Omental fat pad (tissue), 3 donors: ENCODE measurements at regions not wholly inside any gene's neighbourhood (a gene's known extent, or its start where the extent isn't known, plus 50 kb on each side); places are given as distances from the start of the nearest gene placed in this dataset.
A peak's percentile ranks its signal among the peaks of the same experiment; 100 is the strongest.

Experiments
- ATAC-seq: fragments of 150-250 bp; one replicate; pipeline ENCODE4 v1.9.1; 2016; ENCODE audit warnings: mild to moderate bottlenecking, moderate library complexity; ENCODE audit not compliant: low FRiP score
- DNase-seq: peaks from one replicate; pipeline ENCODE4 v3.0.0-alpha.2; 2019; ENCODE audit warnings: low spot score
- TF ChIP-seq, protein P1 (sequence below), 3 donors: fragments of 450-650 bp; IDR thresholded peaks; one replicate each; pipeline ENCODE4 v1.5.1; 2016 to 2017; ENCODE audit warnings: antibody characterized with exemption in 3 of 3, mild to moderate bottlenecking in 3 of 3, moderate library complexity in 2 of 3

DNA sequence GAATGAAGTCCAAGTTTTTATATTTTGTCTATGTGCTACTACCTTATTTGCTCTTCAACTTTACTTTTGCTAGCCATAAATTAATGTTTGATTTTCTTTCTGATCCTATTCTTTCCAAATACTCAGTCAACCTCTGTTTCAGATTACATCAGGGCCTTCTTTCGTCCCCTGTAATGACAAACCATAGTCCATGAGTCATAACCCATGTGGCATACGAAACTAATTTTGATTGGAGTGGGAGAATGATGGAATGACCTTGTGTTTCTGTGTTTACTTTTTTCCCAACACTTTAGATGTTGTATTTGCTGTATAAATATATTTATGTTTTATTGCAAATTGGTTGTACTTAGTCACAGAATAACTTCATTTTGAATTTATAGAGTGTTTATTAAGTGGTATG, 1043.1 kb downstream of the DTWD2 start:
- TF ChIP-seq, protein P1, sequence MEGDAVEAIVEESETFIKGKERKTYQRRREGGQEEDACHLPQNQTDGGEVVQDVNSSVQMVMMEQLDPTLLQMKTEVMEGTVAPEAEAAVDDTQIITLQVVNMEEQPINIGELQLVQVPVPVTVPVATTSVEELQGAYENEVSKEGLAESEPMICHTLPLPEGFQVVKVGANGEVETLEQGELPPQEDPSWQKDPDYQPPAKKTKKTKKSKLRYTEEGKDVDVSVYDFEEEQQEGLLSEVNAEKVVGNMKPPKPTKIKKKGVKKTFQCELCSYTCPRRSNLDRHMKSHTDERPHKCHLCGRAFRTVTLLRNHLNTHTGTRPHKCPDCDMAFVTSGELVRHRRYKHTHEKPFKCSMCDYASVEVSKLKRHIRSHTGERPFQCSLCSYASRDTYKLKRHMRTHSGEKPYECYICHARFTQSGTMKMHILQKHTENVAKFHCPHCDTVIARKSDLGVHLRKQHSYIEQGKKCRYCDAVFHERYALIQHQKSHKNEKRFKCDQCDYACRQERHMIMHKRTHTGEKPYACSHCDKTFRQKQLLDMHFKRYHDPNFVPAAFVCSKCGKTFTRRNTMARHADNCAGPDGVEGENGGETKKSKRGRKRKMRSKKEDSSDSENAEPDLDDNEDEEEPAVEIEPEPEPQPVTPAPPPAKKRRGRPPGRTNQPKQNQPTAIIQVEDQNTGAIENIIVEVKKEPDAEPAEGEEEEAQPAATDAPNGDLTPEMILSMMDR (IDR thresholded peaks at IDR 0.05) = no peak
- DNase-seq (no peak), ATAC-seq (no peak)

DNA sequence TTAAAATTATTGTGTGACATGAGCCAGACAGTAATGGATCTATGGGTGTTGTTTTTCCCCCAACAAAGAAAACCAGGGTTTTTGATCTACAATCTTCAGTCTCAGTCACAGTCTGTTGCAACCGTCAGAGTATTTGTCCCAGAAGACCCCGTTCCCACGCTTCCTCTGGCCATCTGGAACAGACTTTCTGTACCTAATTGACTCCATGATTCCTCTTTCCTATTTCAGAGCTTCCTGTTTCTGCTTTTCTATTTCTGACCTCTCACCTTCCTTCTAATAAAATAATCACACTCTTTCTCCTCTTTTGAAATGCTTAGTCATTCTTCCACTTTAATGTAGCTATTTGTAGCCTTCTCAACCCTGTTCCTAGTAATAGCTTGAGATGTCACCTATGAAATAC, 1044.8 kb downstream of the DTWD2 start:
- no peak for ATAC-seq
- TF ChIP-seq, protein P1 (IDR thresholded peaks at IDR 0.05) = no peak
- DNase-seq = no peak

DNA sequence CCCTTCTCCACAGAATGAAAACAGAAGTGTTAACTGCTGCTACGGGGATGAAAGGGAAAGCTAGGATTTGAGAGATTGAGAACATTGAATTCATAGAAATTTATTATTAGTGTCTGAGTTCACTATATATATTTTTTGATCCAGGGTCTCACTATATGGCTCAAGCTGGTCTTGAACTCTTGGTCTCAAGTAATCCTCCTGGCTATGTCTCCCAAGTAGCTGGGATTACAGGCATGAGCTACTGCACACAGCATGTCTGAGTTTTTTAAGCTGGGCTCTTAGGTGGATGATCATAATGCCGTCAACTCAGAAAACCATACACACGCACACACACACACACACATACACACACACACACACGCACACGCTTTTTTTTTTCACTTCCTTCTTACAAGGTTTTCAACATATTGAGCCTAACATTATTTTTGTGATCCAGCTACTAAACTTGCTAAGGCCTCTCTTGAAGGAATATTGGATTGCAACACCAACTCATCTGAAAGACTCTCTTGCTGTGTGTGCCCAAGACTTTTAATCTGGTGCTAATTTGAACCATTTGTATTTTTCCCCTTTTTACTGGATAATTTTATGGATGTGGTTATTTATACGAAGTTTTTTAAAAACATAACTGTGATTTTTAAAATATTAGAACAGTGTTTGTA, 1045.4 kb downstream of the DTWD2 start:
- no peak for ATAC-seq
- TF ChIP-seq, protein P1 (IDR thresholded peaks at IDR 0.05) = no peak
- DNase-seq = no peak

DNA sequence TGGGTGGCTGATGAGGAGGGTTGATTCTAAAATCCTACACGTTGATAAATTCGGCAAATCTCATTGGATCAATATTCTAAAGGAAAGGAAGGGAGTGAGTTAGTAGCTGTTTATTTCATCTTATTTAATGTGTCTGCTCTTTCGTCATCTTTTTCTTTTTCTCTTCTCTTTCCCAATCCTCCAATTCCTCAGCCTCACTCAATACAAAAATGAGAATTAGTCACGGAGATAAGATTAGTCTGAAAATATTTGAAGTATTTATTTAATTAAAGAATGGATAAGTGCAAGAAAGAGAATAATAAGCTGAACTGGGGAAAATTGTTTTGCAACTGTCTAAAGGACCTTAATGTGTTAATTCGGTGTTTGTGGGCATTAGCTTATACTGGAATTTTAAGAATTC, 1095.1 kb downstream of the DTWD2 start:
- TF ChIP-seq, protein P1 (IDR thresholded peaks at IDR 0.05) = no peak
- peak; percentile 59 for ATAC-seq
- DNase-seq = no peak

DNA sequence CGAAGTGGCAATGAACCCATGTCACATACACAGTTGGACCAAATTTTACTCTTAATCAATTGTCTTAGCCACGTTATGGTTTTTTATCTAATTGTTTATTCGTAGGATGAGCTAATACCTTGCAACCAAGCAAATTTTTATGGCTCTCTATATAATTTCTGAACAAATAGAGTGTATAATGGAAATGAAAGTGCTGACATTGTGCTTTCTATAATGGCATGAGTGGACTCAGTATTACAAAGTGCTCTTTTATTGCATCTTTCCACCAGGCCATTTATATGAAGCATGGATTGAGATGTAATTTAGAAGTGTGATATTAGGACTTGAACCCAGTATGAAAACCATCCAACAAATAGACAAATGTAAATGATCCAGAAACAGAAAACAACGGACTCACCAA, 1096.0 kb downstream of the DTWD2 start:
- TF ChIP-seq, protein P1 (IDR thresholded peaks at IDR 0.05) = no peak
- ATAC-seq = no peak
- no peak for DNase-seq

DNA sequence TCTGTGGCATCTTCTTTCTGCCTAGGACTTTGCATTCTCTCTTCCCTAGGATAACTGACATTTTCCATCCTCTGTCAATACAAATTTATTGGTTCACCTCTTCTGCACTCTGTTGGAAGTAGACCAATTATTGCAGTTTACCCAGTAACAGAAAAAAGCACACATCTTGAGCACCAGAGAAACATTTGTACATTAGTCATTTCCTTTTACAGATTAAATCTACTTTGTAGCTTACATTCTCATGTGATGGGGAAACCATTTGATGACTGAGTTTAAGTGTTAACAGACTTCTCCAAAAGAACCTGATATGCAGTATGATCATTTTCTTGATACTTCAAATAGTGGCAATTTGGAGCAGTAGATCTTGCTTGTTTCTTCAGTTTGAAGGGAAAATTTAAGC, 1098.8 kb downstream of the DTWD2 start:
- DNase-seq (no peak), ATAC-seq (peak; percentile 29)
- TF ChIP-seq, protein P1 (IDR thresholded peaks at IDR 0.05) = no peak

DNA sequence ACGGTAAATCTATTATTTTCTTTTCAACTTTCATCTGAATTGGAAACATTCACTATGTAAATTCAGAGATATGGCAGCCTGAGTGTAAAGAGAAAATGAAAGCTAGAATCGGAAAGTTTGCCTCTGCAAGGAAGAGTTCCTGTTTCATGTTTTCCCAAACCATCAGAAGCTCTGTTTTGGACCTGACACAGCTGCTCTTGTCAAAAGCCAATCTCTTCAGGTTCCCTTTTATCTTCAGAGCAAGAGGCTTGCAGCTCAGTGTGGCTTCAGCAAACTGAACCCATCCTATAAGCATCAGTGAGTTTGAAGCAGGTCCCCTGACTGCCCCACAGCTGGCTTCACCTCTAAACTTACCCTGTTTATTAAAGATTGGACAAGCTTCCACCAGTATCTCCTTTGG, 1099.7 kb downstream of the DTWD2 start:
- DNase-seq (no peak), ATAC-seq (peak; percentile 57)
- TF ChIP-seq, protein P1 (IDR thresholded peaks at IDR 0.05) = no peak
